DND-41 (cell line): ENCODE measurements at regions not wholly inside any gene's neighbourhood (a gene's known extent, or its start where the extent isn't known, plus 50 kb on each side); places are given as distances from the start of the nearest gene placed in this dataset.

Experiments used
- ATAC-seq: fragments of 200-7000 bp; cut with Tn5 transposase; 3 replicates; pipeline ENCODE4 v1.9.1; 2021; ENCODE audit warnings: low read depth; ENCODE audit not compliant: insufficient read depth
- DNase-seq: peaks from one replicate; pipeline ENCODE4 v3.0.0-alpha.2; 2020
- H2AFZ ChIP-seq: 2 replicates; pipeline ENCODE4 v1.6.0; 2012; ENCODE audit warnings: low read depth, low read length
- H3K27ac ChIP-seq: 2 replicates; pipeline ENCODE4 v1.5.1; 2012; ENCODE audit warnings: low read length, inconsistent platforms
- H3K27me3 ChIP-seq: fragments of 200-600 bp; sonication (generic); 2 replicates; pipeline ENCODE4 v1.6.0; 2012; ENCODE audit warnings: low read length, mild to moderate bottlenecking, inconsistent platforms; ENCODE audit not compliant: insufficient read depth, poor library complexity
- H3K36me3 ChIP-seq: 2 replicates; pipeline ENCODE4 v1.5.1; 2012; ENCODE audit warnings: low read length, inconsistent platforms; ENCODE audit not compliant: insufficient read depth
- H3K4me1 ChIP-seq: 2 replicates; pipeline ENCODE4 v1.5.1; 2012; ENCODE audit warnings: mild to moderate bottlenecking, low read length; ENCODE audit not compliant: insufficient read depth
- H3K4me2 ChIP-seq: 2 replicates; pipeline ENCODE4 v1.6.0; 2012; ENCODE audit warnings: mild to moderate bottlenecking, moderate library complexity, low read length, inconsistent platforms; ENCODE audit not compliant: insufficient read depth
- H3K4me3 ChIP-seq, 2 experiments: fragments of 200-600 bp in 1 of 2; shearing (Covaris generic) in 1 of 2; 2 replicates each; pipeline ENCODE4 v1.5.1; 2012 to 2016; ENCODE audit warnings: inconsistent platforms in 2 of 2, low read length in 2 of 2, mild to moderate bottlenecking in 2 of 2, low read depth in 1 of 2, moderate library complexity in 1 of 2
- H3K79me2 ChIP-seq: 2 replicates; pipeline ENCODE4 v1.6.0; 2012; ENCODE audit warnings: low read length, inconsistent platforms; ENCODE audit not compliant: insufficient read depth
- H3K9ac ChIP-seq: 2 replicates; pipeline ENCODE4 v1.6.0; 2012; ENCODE audit warnings: low read depth, mild to moderate bottlenecking, inconsistent platforms, low read length, moderate library complexity
- H3K9me3 ChIP-seq: 2 replicates; pipeline ENCODE4 v1.5.1; 2012; ENCODE audit warnings: low read length, moderate library complexity, mild to moderate bottlenecking, inconsistent platforms; ENCODE audit not compliant: insufficient read depth, severe bottlenecking
- H4K20me1 ChIP-seq: 2 replicates; pipeline ENCODE4 v1.6.0; 2012; ENCODE audit warnings: low read length; ENCODE audit not compliant: insufficient read depth
- CTCF ChIP-seq: IDR thresholded peaks from 2 replicates; pipeline ENCODE4 v1.5.1; 2012; ENCODE audit warnings: borderline replicate concordance, low read length, moderate library complexity, mild to moderate bottlenecking; ENCODE audit not compliant: poor library complexity, severe bottlenecking; ENCODE audit errors: extremely low read depth
- EZH2 ChIP-seq: IDR thresholded peaks from 3 replicates; pipeline ENCODE4 v1.6.1; 2012; ENCODE audit warnings: borderline replicate concordance, low read depth, mild to moderate bottlenecking, moderate library complexity, low read length, inconsistent platforms; ENCODE audit not compliant: severe bottlenecking

DNA sequence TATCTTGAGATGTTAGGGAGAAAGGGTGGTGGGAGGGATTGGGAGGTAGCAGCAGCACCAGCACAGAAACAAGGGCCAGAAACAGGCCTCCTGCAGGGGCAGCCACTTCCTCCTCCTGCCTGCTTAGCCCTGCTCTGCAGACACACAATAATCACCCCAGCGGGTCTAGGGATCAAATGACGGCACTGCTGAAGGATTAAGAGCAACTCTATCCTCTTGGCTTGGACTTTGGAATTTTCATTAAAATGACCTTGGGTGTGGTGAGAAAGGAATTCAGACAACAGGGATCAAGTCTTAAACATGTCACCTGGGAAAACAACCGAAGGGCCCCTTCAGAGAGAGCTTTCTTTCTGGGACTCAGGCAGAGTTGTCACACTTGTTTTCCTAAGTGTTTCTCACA lies 353.4 kb downstream of the SPRY1 start:
- Histone ChIP-seq H4K20me1 (no peaks in the 10 kb centered on the region), H2AFZ (no peak overlapping the region), H3K4me1 (no peaks in the 10 kb centered on the region), H3K9me3 (no peaks in the 10 kb centered on the region), H3K36me3 (no peaks in the 10 kb centered on the region), H3K79me2 (no peaks in the 10 kb centered on the region), H3K27ac (no peak overlapping the region), H3K9ac (no peak overlapping the region), H3K4me2 (no peak overlapping the region), H3K27me3 (no peaks in the 10 kb centered on the region), H3K4me3 (no peak overlapping the region)
- no peak for ATAC-seq
- no peak for TF ChIP-seq CTCF
- DNase-seq, result no peak

GRCh38 chr4:123755655-123756054 lies 359.1 kb downstream of the SPRY1 start:
- no peak for DNase-seq
- H3K36me3 ChIP-seq, result no peaks in the 10 kb centered on the region
- no peaks in the 10 kb centered on the region for H4K20me1 ChIP-seq

DNA sequence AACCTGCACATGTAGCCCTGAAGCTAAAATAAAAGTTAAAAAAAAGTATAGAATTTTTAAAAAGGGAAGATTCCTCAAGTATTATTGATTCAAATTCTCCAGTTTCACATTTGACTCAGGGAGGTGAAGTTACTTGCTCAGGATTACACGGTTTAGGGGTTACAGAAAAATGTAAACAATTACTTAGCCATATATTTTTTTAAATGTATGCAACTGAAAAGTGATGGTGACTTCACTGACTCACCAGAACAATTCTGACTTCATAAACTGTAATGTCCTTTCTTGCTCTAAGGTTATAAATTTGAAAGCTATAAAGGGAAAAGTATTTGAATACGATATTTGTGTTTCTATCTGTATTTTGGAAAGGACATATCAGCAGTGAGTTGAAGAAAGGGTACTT lies 371.2 kb downstream of the SPRY1 start:
- H3K27ac ChIP-seq, result no peak overlapping the region
- no peaks in the 10 kb centered on the region for H3K27me3 ChIP-seq
- H3K4me3 ChIP-seq, result no peak overlapping the region
- no peaks in the 10 kb centered on the region for H4K20me1 ChIP-seq
- no peaks in the 10 kb centered on the region for H3K36me3 ChIP-seq
- H2AFZ ChIP-seq, result no peak overlapping the region
- TF ChIP-seq CTCF, result no peak
- TF ChIP-seq EZH2, result no peak
- DNase-seq (no peak), ATAC-seq (no peak)
- no peaks in the 10 kb centered on the region for H3K79me2 ChIP-seq
- no peak overlapping the region for H3K9ac ChIP-seq
- H3K4me2 ChIP-seq, result no peak overlapping the region
- H3K4me1 ChIP-seq, result no peaks in the 10 kb centered on the region
- H3K9me3 ChIP-seq, result no peaks in the 10 kb centered on the region

More at GRCh38 chr4:123755655-123756054, 359.1 kb downstream of the SPRY1 start:
- TF ChIP-seq EZH2 (no peak), CTCF (no peak)
- Histone ChIP-seq H3K9ac (no peak overlapping the region), H3K27ac (no peak overlapping the region), H3K4me3 (no peak overlapping the region), H3K9me3 (no peaks in the 10 kb centered on the region), H3K79me2 (no peaks in the 10 kb centered on the region), H3K27me3 (no peaks in the 10 kb centered on the region), H3K4me1 (no peaks in the 10 kb centered on the region), H2AFZ (no peak overlapping the region), H3K4me2 (no peak overlapping the region)
- no peak for ATAC-seq

DNA sequence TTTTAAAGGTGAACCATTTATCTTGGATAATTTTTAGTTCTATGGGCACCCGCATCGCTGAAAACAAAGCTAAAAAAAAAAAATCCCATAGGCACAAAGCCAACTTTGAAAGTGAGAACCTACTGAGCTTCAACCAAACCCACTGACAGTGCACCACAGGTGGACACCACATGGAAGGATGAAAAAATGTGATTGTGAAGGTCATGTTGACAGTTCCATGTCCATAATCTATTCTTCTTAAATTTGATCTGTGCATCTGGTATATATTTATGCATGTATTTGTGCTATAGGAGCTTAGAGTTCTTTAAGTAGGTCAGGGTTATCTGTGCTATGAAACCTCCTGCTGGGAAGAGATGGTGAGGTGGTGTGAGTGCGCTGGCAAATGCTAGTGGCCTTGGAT lies 374.3 kb downstream of the SPRY1 start:
- DNase-seq (no peak), ATAC-seq (no peak)
- Histone ChIP-seq H3K79me2 (no peaks in the 10 kb centered on the region), H3K4me2 (no peak overlapping the region), H3K27ac (no peak overlapping the region), H2AFZ (no peak overlapping the region), H3K4me1 (no peaks in the 10 kb centered on the region), H3K9ac (no peak overlapping the region), H3K36me3 (no peaks in the 10 kb centered on the region), H4K20me1 (no peaks in the 10 kb centered on the region), H3K9me3 (no peaks in the 10 kb centered on the region), H3K27me3 (no peaks in the 10 kb centered on the region), H3K4me3 (no peak overlapping the region)
- TF ChIP-seq CTCF (no peak), EZH2 (no peak)
